ENCODE measurements at regions not wholly inside any gene's neighbourhood (a gene's known extent, or its start where the extent isn't known, plus 50 kb on each side); places are given as distances from the start of the nearest gene placed in this dataset.
A peak's percentile ranks its signal among the peaks of the same experiment; 100 is the strongest.

DNA sequence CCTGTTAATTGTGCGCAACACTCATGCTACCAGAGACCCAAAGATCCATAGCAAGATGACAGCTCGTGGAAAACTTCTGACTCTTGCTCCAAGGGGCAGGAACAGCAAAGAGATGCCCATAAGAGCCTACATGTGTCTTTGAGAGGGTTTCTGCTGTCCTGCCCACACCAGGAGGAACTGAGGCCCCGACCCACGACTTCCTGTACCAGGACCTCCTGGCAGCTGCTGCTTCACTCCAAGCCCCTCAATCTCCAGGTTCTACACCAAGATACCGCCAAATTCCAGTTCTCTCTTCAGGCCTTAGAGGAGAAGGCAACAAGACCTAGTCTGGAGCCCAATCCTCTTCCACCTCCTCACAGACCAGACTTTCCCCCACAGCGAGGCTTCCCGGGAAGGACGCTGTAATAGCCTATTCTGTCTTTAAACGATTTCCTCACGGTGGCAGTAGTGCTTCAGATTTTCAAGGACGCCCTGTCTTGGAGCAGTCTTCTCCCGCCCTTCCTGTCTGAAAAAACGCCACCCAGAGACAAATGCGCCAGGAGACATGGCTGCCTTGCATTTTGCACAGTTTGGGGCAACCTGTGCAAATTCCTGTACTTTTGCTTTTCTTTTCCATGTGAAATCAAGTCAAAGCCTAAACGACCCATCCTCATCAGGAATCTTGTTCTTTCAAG is 230.2 kb upstream of the STK26 start:
- in situ Hi-C loops (cut with MboI; ENCODE audit: low sequenced_read_pairs, unreplicated experiment): no loop called here
- TF ChIP-seq, protein P1, sequence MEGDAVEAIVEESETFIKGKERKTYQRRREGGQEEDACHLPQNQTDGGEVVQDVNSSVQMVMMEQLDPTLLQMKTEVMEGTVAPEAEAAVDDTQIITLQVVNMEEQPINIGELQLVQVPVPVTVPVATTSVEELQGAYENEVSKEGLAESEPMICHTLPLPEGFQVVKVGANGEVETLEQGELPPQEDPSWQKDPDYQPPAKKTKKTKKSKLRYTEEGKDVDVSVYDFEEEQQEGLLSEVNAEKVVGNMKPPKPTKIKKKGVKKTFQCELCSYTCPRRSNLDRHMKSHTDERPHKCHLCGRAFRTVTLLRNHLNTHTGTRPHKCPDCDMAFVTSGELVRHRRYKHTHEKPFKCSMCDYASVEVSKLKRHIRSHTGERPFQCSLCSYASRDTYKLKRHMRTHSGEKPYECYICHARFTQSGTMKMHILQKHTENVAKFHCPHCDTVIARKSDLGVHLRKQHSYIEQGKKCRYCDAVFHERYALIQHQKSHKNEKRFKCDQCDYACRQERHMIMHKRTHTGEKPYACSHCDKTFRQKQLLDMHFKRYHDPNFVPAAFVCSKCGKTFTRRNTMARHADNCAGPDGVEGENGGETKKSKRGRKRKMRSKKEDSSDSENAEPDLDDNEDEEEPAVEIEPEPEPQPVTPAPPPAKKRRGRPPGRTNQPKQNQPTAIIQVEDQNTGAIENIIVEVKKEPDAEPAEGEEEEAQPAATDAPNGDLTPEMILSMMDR (IDR thresholded peaks at IDR 0.05; ENCODE audit: borderline replicate concordance, control extremely low read depth, extremely low read depth, insufficient read depth, missing control alignments): no peak
- no peak for DNase-seq (ENCODE audit: low spot score)

DNA sequence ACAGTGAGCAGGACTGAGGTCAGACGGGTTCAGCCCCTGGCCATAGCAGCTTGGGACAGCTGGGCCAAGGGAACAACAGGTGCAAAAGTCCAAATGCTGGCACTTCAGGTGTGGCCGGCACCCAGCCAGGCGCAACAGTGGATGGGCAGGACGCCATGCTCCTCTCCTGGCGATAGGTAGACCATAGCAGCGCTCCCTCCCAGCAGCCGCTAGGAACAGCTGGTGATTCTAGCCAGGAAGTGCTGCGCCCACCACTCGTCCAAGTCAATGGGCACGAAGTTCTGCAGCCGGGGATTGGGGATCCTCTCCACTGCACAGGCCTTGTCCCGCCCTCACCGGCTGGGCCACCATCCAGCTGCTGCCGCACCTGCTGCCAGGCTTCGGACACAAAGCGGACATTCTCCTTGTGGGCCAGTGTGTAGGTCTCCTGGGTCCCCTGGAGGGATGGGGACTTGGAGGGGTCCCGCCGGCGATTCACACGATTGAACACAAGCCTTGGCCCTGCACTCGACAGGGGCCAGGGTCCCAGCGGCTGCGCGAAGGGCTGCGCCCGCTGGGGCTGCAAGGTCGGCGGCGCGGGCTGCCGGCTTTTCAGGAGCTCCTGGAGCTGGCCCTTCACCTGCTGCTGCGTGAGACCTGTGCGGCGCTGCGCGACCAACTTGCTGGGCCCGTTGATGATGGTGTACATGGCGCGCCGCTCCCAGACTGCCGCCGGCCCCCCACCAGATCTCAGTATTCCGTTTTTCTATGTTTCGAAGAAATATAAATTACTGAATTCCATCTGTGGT is 227.5 kb upstream of the STK26 start:
- TF ChIP-seq, protein P1 (IDR thresholded peaks at IDR 0.05; ENCODE audit: borderline replicate concordance, control extremely low read depth, extremely low read depth, insufficient read depth, missing control alignments): no peak
- in situ Hi-C loops (cut with MboI; ENCODE audit: low sequenced_read_pairs, unreplicated experiment): no loop called here
- DNase-seq (ENCODE audit: low spot score): no peak

DNA sequence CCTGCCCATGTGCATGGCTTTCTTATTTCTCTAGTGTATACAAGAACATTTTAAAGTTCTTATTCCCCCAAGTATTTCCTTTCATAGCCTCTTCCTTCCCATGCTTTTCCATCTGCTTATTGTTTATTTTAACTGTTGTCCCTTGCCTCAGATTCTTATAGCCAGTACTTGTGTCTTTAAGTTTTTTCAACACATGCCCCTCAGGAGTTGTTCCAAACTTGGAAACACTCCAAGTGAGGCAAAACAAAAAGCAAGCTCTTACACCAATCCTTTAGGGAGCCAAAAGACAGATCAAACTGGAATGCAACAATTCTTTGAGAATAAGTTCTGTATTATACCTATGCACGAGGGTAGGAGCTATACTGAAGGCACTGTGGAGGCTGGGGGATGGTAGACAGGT is 222.0 kb upstream of the STK26 start:
- in situ Hi-C loops (cut with MboI; ENCODE audit: low sequenced_read_pairs, unreplicated experiment): no loop called here
- TF ChIP-seq, protein P1 (IDR thresholded peaks at IDR 0.05; ENCODE audit: borderline replicate concordance, control extremely low read depth, extremely low read depth, insufficient read depth, missing control alignments): no peak
- no peak for DNase-seq (ENCODE audit: low spot score)

DNA sequence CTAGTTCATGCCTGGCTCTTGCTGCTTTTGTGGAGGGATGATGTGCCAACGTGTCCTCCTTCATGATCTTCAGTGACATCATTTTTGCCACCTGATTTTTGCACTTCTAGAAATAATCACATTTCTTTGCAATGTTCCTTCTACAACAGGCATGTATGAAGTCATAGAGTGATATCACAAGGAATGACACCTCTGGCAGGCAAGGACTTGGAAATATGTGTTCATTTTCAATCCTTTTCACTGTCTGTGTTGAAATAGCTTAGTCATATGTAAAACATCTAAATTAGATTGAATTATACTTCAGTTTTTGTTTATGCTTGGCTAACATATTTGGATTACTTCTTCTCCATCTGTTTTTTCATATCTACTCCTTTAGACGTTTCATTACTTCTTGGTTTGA is 221.2 kb upstream of the STK26 start:
- TF ChIP-seq, protein P1 (IDR thresholded peaks at IDR 0.05; ENCODE audit: borderline replicate concordance, control extremely low read depth, extremely low read depth, insufficient read depth, missing control alignments): no peak
- in situ Hi-C loops (cut with MboI; ENCODE audit: low sequenced_read_pairs, unreplicated experiment): no loop called here
- DNase-seq (ENCODE audit: low spot score): no peak

DNA sequence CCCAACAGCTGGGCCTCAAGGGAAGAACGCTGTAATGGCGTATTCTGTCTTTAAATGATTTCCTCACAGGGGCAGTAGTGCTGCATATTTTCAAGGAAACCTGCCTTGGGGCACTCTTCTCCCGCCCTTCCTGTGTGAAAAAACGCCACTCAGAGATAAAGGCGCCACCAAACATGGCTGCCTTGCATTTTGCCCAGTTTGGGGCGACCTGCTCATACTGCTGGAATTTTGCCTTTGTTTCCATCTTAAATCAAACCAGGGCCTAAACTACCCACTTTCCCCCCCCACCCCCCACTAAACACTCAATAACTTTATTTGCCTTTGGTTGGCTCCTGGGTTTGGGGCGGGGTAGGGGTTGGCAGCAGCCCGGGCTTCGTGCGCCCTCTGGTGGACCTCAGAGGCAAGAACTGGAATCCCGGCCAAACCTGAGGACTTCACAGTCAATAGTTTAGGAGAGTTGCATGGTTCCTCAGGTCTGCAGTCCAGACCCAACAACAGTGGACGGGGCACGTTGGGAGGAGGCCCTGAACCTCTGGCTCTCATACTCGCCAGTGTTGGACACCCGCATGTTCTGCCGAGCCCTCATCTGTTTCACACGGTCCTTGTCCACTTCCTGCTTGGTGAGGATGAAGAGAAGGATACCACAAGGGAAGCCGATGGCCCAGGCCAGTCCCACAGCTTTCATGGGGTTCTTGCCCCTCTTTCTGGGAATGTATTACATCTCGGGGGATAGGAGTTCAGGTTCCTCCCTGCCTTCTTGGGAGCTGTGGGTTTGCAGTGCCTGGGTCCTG is 220.1 kb upstream of the STK26 start:
- TF ChIP-seq, protein P1 (IDR thresholded peaks at IDR 0.05; ENCODE audit: borderline replicate concordance, control extremely low read depth, extremely low read depth, insufficient read depth, missing control alignments): peak; percentile 71
- in situ Hi-C loops (cut with MboI; ENCODE audit: low sequenced_read_pairs, unreplicated experiment): no loop called here
- peak; percentile 55 for DNase-seq (ENCODE audit: low spot score)
